K562 (cell line): ENCODE measurements at regions not wholly inside any gene's neighbourhood (a gene's known extent, or its start where the extent isn't known, plus 50 kb on each side); places are given as distances from the start of the nearest gene placed in this dataset.

Experiments
- ATAC-seq: fragments of 200-7000 bp; cut with Tn5 transposase; 3 replicates; pipeline ENCODE4 v1.9.1; 2020; ENCODE audit warnings: moderate library complexity
- BruUV-seq: library from RNA; stranded (reverse); fragments of 400-500 nt; replicated peaks from 2 replicates; lab custom pipeline; 2021; lab: Mats Ljungman, UMichigan
- CTCF ChIA-PET: fragments of 300-600 bp; formaldehyde crosslinking; extraction: SDS; loops from one replicate; lab custom pipeline; 2021; ENCODE audit warnings: low intra/inter-chr PET ratio; lab: Yijun Ruan, JAX
- POLR2A ChIA-PET: fragments of 300-600, 350-650 bp; sonication (Branson Sonifier 250); formaldehyde crosslinking; extraction: SDS; loops from one replicate; lab custom pipeline; 2021; ENCODE audit warnings: antibody characterized with exemption, inconsistent platforms; lab: Yijun Ruan, JAX
- DNase-seq, 4 experiments: peaks; one replicate each; pipeline versions ENCODE4 v3.0.0 to v3.0.0-alpha.2; 2011 to 2018; ENCODE audit warnings: low spot score in 3 of 4, mixed read lengths in 3 of 4; ENCODE audit errors: extremely low read depth in 1 of 4
- FAIRE-seq: peaks from 2 replicates; lab custom pipeline; 2011; peaks lifted over from hg19 to GRCh38; lab: Jason Lieb, UNC
- H2AFZ ChIP-seq: 2 replicates; pipeline ENCODE4 v1.6.0; 2011; ENCODE audit warnings: low read depth, low read length, control low read depth, inconsistent platforms
- H3K27ac ChIP-seq: fragments of 200-600 bp; 3 replicates; pipeline ENCODE4 v1.8.0; 2011; ENCODE audit warnings: low read depth, mild to moderate bottlenecking, control low read depth, inconsistent platforms, low read length, moderate library complexity, mixed read lengths; ENCODE audit errors: extremely low read depth
- H3K27me3 ChIP-seq, 2 experiments: fragments of 300-600 bp in 1 of 2; 2 replicates in 1 of 2; 3 replicates in 1 of 2; pipeline versions ENCODE4 v1.6.0 to v1.8.0; 2011; ENCODE audit warnings: inconsistent platforms in 2 of 2, low read length in 2 of 2, mild to moderate bottlenecking in 1 of 2, mixed read lengths in 1 of 2, moderate library complexity in 1 of 2; ENCODE audit not compliant: control insufficient read depth in 2 of 2, insufficient read depth in 2 of 2
- H3K36me3 ChIP-seq: fragments of 300-600 bp; 3 replicates; pipeline ENCODE4 v1.8.0; 2011; ENCODE audit warnings: mild to moderate bottlenecking, low read length, inconsistent platforms; ENCODE audit not compliant: control insufficient read depth, insufficient read depth
- H3K4me1 ChIP-seq, 2 experiments: fragments of 200-600 bp in 1 of 2; replicated peaks in 1 of 2; 2 replicates in 1 of 2; 3 replicates in 1 of 2; pipeline versions ENCODE4 v1.5.1 to v1.8.0; 2011; ENCODE audit warnings: inconsistent platforms in 2 of 2, low read length in 2 of 2, mild to moderate bottlenecking in 1 of 2, mixed read lengths in 1 of 2, moderate library complexity in 1 of 2; ENCODE audit not compliant: control insufficient read depth in 2 of 2, insufficient read depth in 2 of 2
- H3K4me2 ChIP-seq: 2 replicates; pipeline ENCODE4 v1.6.1; 2011; ENCODE audit warnings: low read length, control low read depth, inconsistent platforms, mixed read lengths; ENCODE audit not compliant: insufficient read depth
- H3K4me3 ChIP-seq: fragments of 200-600 bp; sonication (generic), shearing (Covaris generic); 2 replicates; pipeline ENCODE4 v1.5.1; 2016; ENCODE audit warnings: control low read depth, inconsistent platforms
- H3K79me2 ChIP-seq: fragments of 200-600 bp; 3 replicates; pipeline ENCODE4 v1.8.0; 2011; ENCODE audit warnings: low read length, inconsistent platforms; ENCODE audit not compliant: control insufficient read depth, insufficient read depth
- H3K9ac ChIP-seq, 2 experiments: 2 replicates each; pipeline versions ENCODE4 v1.6.0 to v1.6.1; 2011; ENCODE audit warnings: low read depth in 2 of 2, low read length in 2 of 2, control low read depth in 1 of 2, inconsistent platforms in 1 of 2, mild to moderate bottlenecking in 1 of 2, mixed read lengths in 1 of 2; ENCODE audit not compliant: insufficient read depth in 1 of 2
- H3K9me1 ChIP-seq: one replicate; pipeline ENCODE4 v1.6.0; 2011; ENCODE audit warnings: inconsistent platforms, mild to moderate bottlenecking, low read length, moderate library complexity; ENCODE audit not compliant: control insufficient read depth, insufficient read depth
- H3K9me3 ChIP-seq: replicated peaks from 2 replicates; pipeline ENCODE4 v1.5.1; 2011; ENCODE audit warnings: low read depth, low read length, inconsistent platforms; ENCODE audit not compliant: control insufficient read depth, insufficient read depth
- H4K20me1 ChIP-seq: replicated peaks from 2 replicates; pipeline ENCODE4 v1.6.1; 2011; ENCODE audit warnings: low read length, inconsistent platforms, mixed read lengths; ENCODE audit not compliant: control insufficient read depth, insufficient read depth
- ELF1 ChIP-seq: fragments of 200-800 bp; sonication (Bioruptor generic); IDR thresholded peaks from 2 replicates; pipeline ENCODE4 v1.6.1; 2016; ENCODE audit warnings: missing genetic modification characterization, missing compliant biosample characterization
- MEF2A ChIP-seq: IDR thresholded peaks from 2 replicates; pipeline ENCODE4 v1.6.1; 2011; ENCODE audit warnings: low read depth, mild to moderate bottlenecking, low read length, moderate library complexity; ENCODE audit not compliant: control insufficient read depth
- NFRKB ChIP-seq: fragments of 450-650 bp; IDR thresholded peaks from 2 replicates; pipeline ENCODE4 v1.6.1; 2016; ENCODE audit warnings: low read depth
- NR2C2 ChIP-seq, 2 experiments: fragments of 200-800 bp in 1 of 2; sonication (Bioruptor generic) in 1 of 2; sonication (generic) in 1 of 2; formaldehyde crosslinking in 1 of 2; IDR thresholded peaks; 2 replicates each; pipeline versions ENCODE4 v1.6.1 to v1.8.0; 2016 to 2022; ENCODE audit warnings: mild to moderate bottlenecking in 1 of 2, missing compliant biosample characterization in 1 of 2, missing genetic modification characterization in 1 of 2, missing genetic modification reagents in 1 of 2
- POLR2A ChIP-seq: fragments of 450-650 bp; conservative IDR thresholded peaks from 2 replicates; pipeline ENCODE4 v1.6.1; 2016
- POLR2G ChIP-seq: fragments of 200-400 bp; formaldehyde crosslinking; IDR thresholded peaks from 2 replicates; pipeline ENCODE4 v1.6.1; 2017; ENCODE audit warnings: low read depth, mild to moderate bottlenecking, antibody characterized with exemption, low read length, moderate library complexity
- RB1 ChIP-seq: fragments of 450-650 bp; IDR thresholded peaks from 2 replicates; pipeline ENCODE4 v1.6.1; 2017; ENCODE audit warnings: low read depth, mild to moderate bottlenecking
- RBM22 ChIP-seq: fragments of 200-400 bp; formaldehyde crosslinking; IDR thresholded peaks from 2 replicates; pipeline ENCODE4 v1.6.1; 2018; ENCODE audit warnings: low read length, low read depth; ENCODE audit not compliant: poor library complexity, severe bottlenecking
- SMARCC2 ChIP-seq: fragments of 450-650 bp; IDR thresholded peaks from 2 replicates; pipeline ENCODE4 v1.6.1; 2017; ENCODE audit warnings: antibody characterized with exemption, moderate library complexity, mild to moderate bottlenecking, low read depth
- SMARCE1 ChIP-seq: fragments of 450-650 bp; IDR thresholded peaks from 2 replicates; pipeline ENCODE4 v1.7.1; 2016; ENCODE audit warnings: mild to moderate bottlenecking
- ZNF146 ChIP-seq: IDR thresholded peaks from one replicate; pipeline ENCODE4 v1.6.1; 2018; ENCODE audit warnings: missing compliant biosample characterization; ENCODE audit not compliant: unreplicated experiment
- ZNF263 ChIP-seq: sonication (generic); formaldehyde crosslinking; IDR thresholded peaks from 2 replicates; pipeline ENCODE4 v1.8.0; 2022; ENCODE audit warnings: mild to moderate bottlenecking, missing genetic modification reagents, borderline replicate concordance
- WGBS: fragments of 100-300 bp; shearing (Covaris generic); methylation state at CpG from one replicate; pipeline ENCODE4 v1.1.6; 2016; ENCODE audit warnings: low coverage, mixed read lengths; ENCODE audit not compliant: insufficient coverage; ENCODE audit errors: missing lambda C conversion rate; 5-methylcytosine and 5-hydroxymethylcytosine counted together
- in situ Hi-C: fragments of 300-500 bp; cut with MboI; formaldehyde crosslinking; loops from 4 replicates; pipeline ENCODE4 v1.15.0; 2018; ENCODE audit warnings: inconsistent platforms, mixed read lengths
- intact Hi-C: fragments of 100-400 bp; cut with micrococcal nuclease; formaldehyde crosslinking; loops from 2 replicates; pipeline ENCODE4 v1.14.2; 2022
- TF ChIP-seq, protein P1 (sequence below): fragments of 450-650 bp; formaldehyde crosslinking; IDR thresholded peaks from 2 replicates; pipeline ENCODE4 v1.4.0; 2022; ENCODE audit warnings: missing genetic modification characterization
- TF ChIP-seq, protein P2 (sequence below), 2 experiments: fragments of 450-650 bp; IDR thresholded peaks; 2 replicates each; pipeline ENCODE4 v1.6.1; 2016
- TF ChIP-seq, protein P3 (sequence below), 2 experiments: fragments of 450-650 bp; IDR thresholded peaks; 2 replicates each; pipeline ENCODE4 v1.6.1; 2018; ENCODE audit warnings: mild to moderate bottlenecking in 2 of 2, low read depth in 1 of 2; ENCODE audit not compliant: partially characterized antibody in 2 of 2

- no peaks in the 10 kb centered on the region; the same call in 2 of the 3 replicates for H3K36me3 ChIP-seq
- H3K4me3 ChIP-seq, result peak overlapping the region; percentile 51
- no peaks in the 10 kb centered on the region for H3K9me1 ChIP-seq
- peak in 3 of 4 experiments; percentile 7 to 65 (median 28) for DNase-seq
- H4K20me1 ChIP-seq, result 0 out of 2 replicates have a peak, but pooled peaks cover 5% of the 10 kb centered on the region
- H3K79me2 ChIP-seq, result peaks cover 49% of the 10 kb centered on the region
- no peaks in the 10 kb centered on the region for H3K4me1 ChIP-seq
- no peaks in the 10 kb centered on the region for H3K9me3 ChIP-seq
- 0% methylated on average over 3 of the region's 5 CpGs for WGBS
- H3K9ac ChIP-seq, result peak overlapping the region in 1 of 2 experiments; percentile 91; a peak in 2 of 4 replicates
- H3K27ac ChIP-seq, result peak overlapping the region; percentile 93
- no TSS peak for BruUV-seq
- H3K4me2 ChIP-seq, result peak overlapping the region; percentile 78
- CTCF ChIA-PET, result no interaction called here
- intact Hi-C loops, result loop anchor here (5.0 kb wide), 1 partner anchor 1233 kb away; the partner anchor contains the start of gene CNDP2
- ATAC-seq, result peak; percentile 71
- in situ Hi-C loops, result no loop called here
- H2AFZ ChIP-seq, result peak overlapping the region; percentile 99
- FAIRE-seq, result peak; percentile 68
- POLR2A ChIA-PET, result interaction anchor here (0.6 kb wide), 1 partner anchor 10 kb away, joined by 3 read pairs; no protein-coding TSS in a partner anchor
- no peaks in the 10 kb centered on the region for H3K27me3 ChIP-seq
- TF ChIP-seq, protein P1, sequence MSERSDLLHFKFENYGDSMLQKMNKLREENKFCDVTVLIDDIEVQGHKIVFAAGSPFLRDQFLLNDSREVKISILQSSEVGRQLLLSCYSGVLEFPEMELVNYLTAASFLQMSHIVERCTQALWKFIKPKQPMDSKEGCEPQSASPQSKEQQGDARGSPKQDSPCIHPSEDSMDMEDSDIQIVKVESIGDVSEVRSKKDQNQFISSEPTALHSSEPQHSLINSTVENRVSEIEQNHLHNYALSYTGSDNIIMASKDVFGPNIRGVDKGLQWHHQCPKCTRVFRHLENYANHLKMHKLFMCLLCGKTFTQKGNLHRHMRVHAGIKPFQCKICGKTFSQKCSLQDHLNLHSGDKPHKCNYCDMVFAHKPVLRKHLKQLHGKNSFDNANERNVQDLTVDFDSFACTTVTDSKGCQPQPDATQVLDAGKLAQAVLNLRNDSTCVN (CRISPR knock-in tag), result no peak
- TF ChIP-seq RBM22 (no peak), SMARCE1 (peak; percentile 38; the same call in 1 of the 2 replicates), NR2C2 (CRISPR knock-in tag; IDR thresholded peaks at IDR 0.05) (no peak), NR2C2 (tag; IDR thresholded peaks at IDR 0.05) (peak; percentile 35; the same call in 1 of the 2 replicates), NFRKB (peak; percentile 32; the same call in 1 of the 2 replicates), MEF2A (no peak), POLR2A (peak; percentile 59), ZNF263 (no peak), RB1 (no peak), ZNF146 (no peak), SMARCC2 (peak; percentile 59; the same call in 1 of the 2 replicates), ELF1 (tag) (peak; percentile 23; the same call in 1 of the 2 replicates), POLR2G (0 out of 2 replicates have a peak, but pooled peaks have one; percentile 8)
- TF ChIP-seq, protein P2, sequence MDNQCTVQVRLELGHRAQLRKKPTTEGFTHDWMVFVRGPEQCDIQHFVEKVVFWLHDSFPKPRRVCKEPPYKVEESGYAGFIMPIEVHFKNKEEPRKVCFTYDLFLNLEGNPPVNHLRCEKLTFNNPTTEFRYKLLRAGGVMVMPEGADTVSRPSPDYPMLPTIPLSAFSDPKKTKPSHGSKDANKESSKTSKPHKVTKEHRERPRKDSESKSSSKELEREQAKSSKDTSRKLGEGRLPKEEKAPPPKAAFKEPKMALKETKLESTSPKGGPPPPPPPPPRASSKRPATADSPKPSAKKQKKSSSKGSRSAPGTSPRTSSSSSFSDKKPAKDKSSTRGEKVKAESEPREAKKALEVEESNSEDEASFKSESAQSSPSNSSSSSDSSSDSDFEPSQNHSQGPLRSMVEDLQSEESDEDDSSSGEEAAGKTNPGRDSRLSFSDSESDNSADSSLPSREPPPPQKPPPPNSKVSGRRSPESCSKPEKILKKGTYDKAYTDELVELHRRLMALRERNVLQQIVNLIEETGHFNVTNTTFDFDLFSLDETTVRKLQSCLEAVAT (IDR thresholded peaks at IDR 0.05), result peak in 1 of 2 experiments; percentile 4; a peak in 1 of 4 replicates
- TF ChIP-seq, protein P3, sequence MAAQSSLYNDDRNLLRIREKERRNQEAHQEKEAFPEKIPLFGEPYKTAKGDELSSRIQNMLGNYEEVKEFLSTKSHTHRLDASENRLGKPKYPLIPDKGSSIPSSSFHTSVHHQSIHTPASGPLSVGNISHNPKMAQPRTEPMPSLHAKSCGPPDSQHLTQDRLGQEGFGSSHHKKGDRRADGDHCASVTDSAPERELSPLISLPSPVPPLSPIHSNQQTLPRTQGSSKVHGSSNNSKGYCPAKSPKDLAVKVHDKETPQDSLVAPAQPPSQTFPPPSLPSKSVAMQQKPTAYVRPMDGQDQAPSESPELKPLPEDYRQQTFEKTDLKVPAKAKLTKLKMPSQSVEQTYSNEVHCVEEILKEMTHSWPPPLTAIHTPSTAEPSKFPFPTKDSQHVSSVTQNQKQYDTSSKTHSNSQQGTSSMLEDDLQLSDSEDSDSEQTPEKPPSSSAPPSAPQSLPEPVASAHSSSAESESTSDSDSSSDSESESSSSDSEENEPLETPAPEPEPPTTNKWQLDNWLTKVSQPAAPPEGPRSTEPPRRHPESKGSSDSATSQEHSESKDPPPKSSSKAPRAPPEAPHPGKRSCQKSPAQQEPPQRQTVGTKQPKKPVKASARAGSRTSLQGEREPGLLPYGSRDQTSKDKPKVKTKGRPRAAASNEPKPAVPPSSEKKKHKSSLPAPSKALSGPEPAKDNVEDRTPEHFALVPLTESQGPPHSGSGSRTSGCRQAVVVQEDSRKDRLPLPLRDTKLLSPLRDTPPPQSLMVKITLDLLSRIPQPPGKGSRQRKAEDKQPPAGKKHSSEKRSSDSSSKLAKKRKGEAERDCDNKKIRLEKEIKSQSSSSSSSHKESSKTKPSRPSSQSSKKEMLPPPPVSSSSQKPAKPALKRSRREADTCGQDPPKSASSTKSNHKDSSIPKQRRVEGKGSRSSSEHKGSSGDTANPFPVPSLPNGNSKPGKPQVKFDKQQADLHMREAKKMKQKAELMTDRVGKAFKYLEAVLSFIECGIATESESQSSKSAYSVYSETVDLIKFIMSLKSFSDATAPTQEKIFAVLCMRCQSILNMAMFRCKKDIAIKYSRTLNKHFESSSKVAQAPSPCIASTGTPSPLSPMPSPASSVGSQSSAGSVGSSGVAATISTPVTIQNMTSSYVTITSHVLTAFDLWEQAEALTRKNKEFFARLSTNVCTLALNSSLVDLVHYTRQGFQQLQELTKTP (IDR thresholded peaks at IDR 0.05; ENCODE audit: low read depth in 1 of 2, partially characterized antibody in 2 of 2), result no peak
Measured at GRCh38 chr18:73264562-73264921, 396.8 kb upstream of the NETO1 start.
